ENCODE measurements at regions not wholly inside any gene's neighbourhood (a gene's known extent, or its start where the extent isn't known, plus 50 kb on each side); places are given as distances from the start of the nearest gene placed in this dataset.

- no peak overlapping the region for H3K4me3 ChIP-seq (replicated peaks in 1 of 2; ENCODE audit: low read depth in 2 of 2, low read length in 2 of 2)
- no peak for DNase-seq (ENCODE audit: low read depth in 2 of 2)
- no peak for TF ChIP-seq CTCF (IDR thresholded peaks at IDR 0.05; ENCODE audit: low read depth, low read length)
Measured at GRCh38 chr4:123583043-123583442, 186.4 kb downstream of the SPRY1 start.

- no peak for DNase-seq (ENCODE audit: low read depth in 2 of 2)
- no peak overlapping the region for H3K4me3 ChIP-seq (replicated peaks in 1 of 2; ENCODE audit: low read depth in 2 of 2, low read length in 2 of 2)
- no peak for TF ChIP-seq CTCF (IDR thresholded peaks at IDR 0.05; ENCODE audit: low read depth, low read length)
Measured at GRCh38 chr4:123585111-123585510, 188.5 kb downstream of the SPRY1 start.

GRCh38 chr4:123587983-123588494 is 191.4 kb downstream of the SPRY1 start:
- peak; percentile 68 to 77 for DNase-seq (ENCODE audit: low read depth in 2 of 2)

GRCh38 chr4:123588631-123589241 is 192.1 kb downstream of the SPRY1 start:
- peak; percentile 36 to 60 for DNase-seq (ENCODE audit: low read depth in 2 of 2)
- TF ChIP-seq CTCF (IDR thresholded peaks at IDR 0.05; ENCODE audit: low read depth, low read length): no peak
- H3K4me3 ChIP-seq (replicated peaks in 1 of 2; ENCODE audit: low read depth in 2 of 2, low read length in 2 of 2): no peak overlapping the region

More at GRCh38 chr4:123587983-123588494, 191.4 kb downstream of the SPRY1 start:
- no peak for TF ChIP-seq CTCF (IDR thresholded peaks at IDR 0.05; ENCODE audit: low read depth, low read length)
- H3K4me3 ChIP-seq (replicated peaks in 1 of 2; ENCODE audit: low read depth in 2 of 2, low read length in 2 of 2): no peak overlapping the region

- no peak for TF ChIP-seq CTCF (IDR thresholded peaks at IDR 0.05; ENCODE audit: low read depth, low read length)
- no peak overlapping the region for H3K4me3 ChIP-seq (replicated peaks in 1 of 2; ENCODE audit: low read depth in 2 of 2, low read length in 2 of 2)
Measured at GRCh38 chr4:123589301-123589700, 192.7 kb downstream of the SPRY1 start.

GRCh38 chr4:123591875-123592274 is 195.3 kb downstream of the SPRY1 start:
- no peak for DNase-seq (ENCODE audit: low read depth in 2 of 2)
- TF ChIP-seq CTCF (IDR thresholded peaks at IDR 0.05; ENCODE audit: low read depth, low read length): no peak
- no peak overlapping the region for H3K4me3 ChIP-seq (replicated peaks in 1 of 2; ENCODE audit: low read depth in 2 of 2, low read length in 2 of 2)

More at GRCh38 chr4:123589301-123589700, 192.7 kb downstream of the SPRY1 start:
- DNase-seq (ENCODE audit: low read depth in 2 of 2): no peak

- TF ChIP-seq CTCF (IDR thresholded peaks at IDR 0.05; ENCODE audit: low read depth, low read length): no peak
- DNase-seq (ENCODE audit: low read depth in 2 of 2): no peak
Measured at GRCh38 chr4:123593655-123594054, 197.1 kb downstream of the SPRY1 start.

More at GRCh38 chr4:123593655-123594054, 197.1 kb downstream of the SPRY1 start:
- H3K4me3 ChIP-seq (replicated peaks in 1 of 2; ENCODE audit: low read depth in 2 of 2, low read length in 2 of 2): no peak overlapping the region
